ENCODE measurements at regions not wholly inside any gene's neighbourhood (a gene's known extent, or its start where the extent isn't known, plus 50 kb on each side); places are given as distances from the start of the nearest gene placed in this dataset.
"Not testable (repeated sequence)": the region's sequence is repeated elsewhere in the genome, so short reads cannot be mapped to it uniquely, and the experiment has no call there.

- DNase-seq = no peak
Observed at GRCh38 chrX:115912372-115912897, 258.1 kb upstream of the AGTR2 start.

GRCh38 chrX:115913575-115913974 is 257.0 kb upstream of the AGTR2 start:
- no peak for DNase-seq

- not testable (repeated sequence) for DNase-seq
Observed at GRCh38 chrX:115915625-115916024, 254.9 kb upstream of the AGTR2 start.

GRCh38 chrX:115929480-115929879 is 241.1 kb upstream of the AGTR2 start:
- no peak for DNase-seq

GRCh38 chrX:115936008-115936407 is 234.5 kb upstream of the AGTR2 start:
- no peak for DNase-seq

GRCh38 chrX:115939070-115939469 is 231.5 kb upstream of the AGTR2 start:
- DNase-seq = peak; percentile 65

GRCh38 chrX:115939636-115940160 is 230.8 kb upstream of the AGTR2 start:
- no peak for DNase-seq

- DNase-seq = no peak
Observed at GRCh38 chrX:115940348-115940747, 230.2 kb upstream of the AGTR2 start.

- DNase-seq = peak; percentile 87
Observed at GRCh38 chrX:115940888-115941332, 229.6 kb upstream of the AGTR2 start.

GRCh38 chrX:115941388-115941787 is 229.2 kb upstream of the AGTR2 start:
- DNase-seq = no peak

- DNase-seq = no peak
Observed at GRCh38 chrX:115946059-115946458, 224.5 kb upstream of the AGTR2 start.

GRCh38 chrX:115948018-115948923 is 222.3 kb upstream of the AGTR2 start:
- no peak for DNase-seq

- no peak for DNase-seq
Observed at GRCh38 chrX:115949900-115950822, 220.4 kb upstream of the AGTR2 start.

- DNase-seq = no peak
Observed at GRCh38 chrX:115952417-115953092, 218.0 kb upstream of the AGTR2 start.

GRCh38 chrX:115957862-115958490 is 212.6 kb upstream of the AGTR2 start:
- no peak for DNase-seq

- DNase-seq = peak; percentile 12
Observed at GRCh38 chrX:115958687-115959359, 211.7 kb upstream of the AGTR2 start.

GRCh38 chrX:115960440-115961084 is 210.0 kb upstream of the AGTR2 start:
- DNase-seq = no peak

- DNase-seq = no peak
Observed at GRCh38 chrX:115966920-115967319, 203.6 kb upstream of the AGTR2 start.

GRCh38 chrX:115968436-115969252 is 201.9 kb upstream of the AGTR2 start:
- DNase-seq = peak; percentile 31

GRCh38 chrX:115970718-115971117 is 199.8 kb upstream of the AGTR2 start:
- DNase-seq = no peak

All from suppressor macrophage treated with lipopolysaccharide for 4 hours (primary cell).